ENCODE measurements at regions not wholly inside any gene's neighbourhood (a gene's known extent, or its start where the extent isn't known, plus 50 kb on each side); places are given as distances from the start of the nearest gene placed in this dataset.
"Not testable (repeated sequence)": the region's sequence is repeated elsewhere in the genome, so short reads cannot be mapped to it uniquely, and the experiment has no call there.

- no peak for DNase-seq (ENCODE audit: low read depth in 3 of 3, low spot score in 1 of 3)
Observed at GRCh38 chr2:61774351-61774750, 79.5 kb downstream of the FAM161A start.

GRCh38 chr2:61771904-61772845, 81.7 kb downstream of the FAM161A start:
- no peak for DNase-seq (ENCODE audit: low read depth in 3 of 3, low spot score in 1 of 3)

- DNase-seq (ENCODE audit: low read depth in 3 of 3, low spot score in 1 of 3), result no peak
Observed at GRCh38 chr2:61770746-61771145, 83.1 kb downstream of the FAM161A start.

GRCh38 chr2:61770298-61770697, 83.6 kb downstream of the FAM161A start:
- no peak for DNase-seq (ENCODE audit: low read depth in 3 of 3, low spot score in 1 of 3)

GRCh38 chr2:61769093-61769675, 84.7 kb downstream of the FAM161A start:
- DNase-seq (ENCODE audit: low read depth in 3 of 3, low spot score in 1 of 3), result no peak

- peak; percentile 86 to 90 (median 89) for DNase-seq (ENCODE audit: low read depth in 3 of 3, low spot score in 1 of 3)
Observed at GRCh38 chr2:61764035-61764800, 89.6 kb downstream of the FAM161A start.

GRCh38 chr2:61763605-61764034, 90.2 kb downstream of the FAM161A start:
- no peak for DNase-seq (ENCODE audit: low read depth in 3 of 3, low spot score in 1 of 3)

- DNase-seq (ENCODE audit: low read depth in 3 of 3, low spot score in 1 of 3), result no peak
Observed at GRCh38 chr2:61762292-61762691, 91.6 kb downstream of the FAM161A start.

GRCh38 chr2:61759718-61760117, 94.1 kb downstream of the FAM161A start:
- DNase-seq (ENCODE audit: low read depth in 3 of 3, low spot score in 1 of 3), result no peak

GRCh38 chr2:61759005-61759404, 94.9 kb downstream of the FAM161A start:
- DNase-seq (ENCODE audit: low read depth in 3 of 3, low spot score in 1 of 3), result no peak

GRCh38 chr2:61758159-61758558, 95.7 kb downstream of the FAM161A start:
- no peak for DNase-seq (ENCODE audit: low read depth in 3 of 3, low spot score in 1 of 3)

- no peak for DNase-seq (ENCODE audit: low read depth in 3 of 3, low spot score in 1 of 3)
Observed at GRCh38 chr2:61753512-61753911, 100.3 kb downstream of the FAM161A start.

- DNase-seq (ENCODE audit: low read depth in 3 of 3, low spot score in 1 of 3), result no peak
Observed at GRCh38 chr2:61750624-61751023, 103.2 kb downstream of the FAM161A start.

GRCh38 chr2:61742955-61743354, 110.9 kb downstream of the FAM161A start:
- DNase-seq (ENCODE audit: low read depth in 3 of 3, low spot score in 1 of 3), result no peak

GRCh38 chr2:61737841-61738240, 116.0 kb downstream of the FAM161A start:
- no peak for DNase-seq (ENCODE audit: low read depth in 3 of 3, low spot score in 1 of 3)

- DNase-seq (ENCODE audit: low read depth in 3 of 3, low spot score in 1 of 3), result no peak
Observed at GRCh38 chr2:61736953-61737352, 116.9 kb downstream of the FAM161A start.

- DNase-seq (ENCODE audit: low read depth in 3 of 3, low spot score in 1 of 3), result no peak
Observed at GRCh38 chr2:61733563-61733962, 120.3 kb downstream of the FAM161A start.

- DNase-seq (ENCODE audit: low read depth in 3 of 3, low spot score in 1 of 3), result no peak
Observed at GRCh38 chr2:61732787-61733186, 121.1 kb downstream of the FAM161A start.

GRCh38 chr2:61727746-61728145, 126.1 kb downstream of the FAM161A start:
- DNase-seq (ENCODE audit: low read depth in 3 of 3, low spot score in 1 of 3), result no peak

- no peak for DNase-seq (ENCODE audit: low read depth in 3 of 3, low spot score in 1 of 3)
Observed at GRCh38 chr2:61726456-61727209, 127.2 kb downstream of the FAM161A start.

- not testable (repeated sequence) for DNase-seq (ENCODE audit: low read depth in 3 of 3, low spot score in 1 of 3)
Observed at GRCh38 chr2:61723364-61723763, 130.5 kb downstream of the FAM161A start.
